ENCODE measurements at regions not wholly inside any gene's neighbourhood (a gene's known extent, or its start where the extent isn't known, plus 50 kb on each side); places are given as distances from the start of the nearest gene placed in this dataset.

DNA sequence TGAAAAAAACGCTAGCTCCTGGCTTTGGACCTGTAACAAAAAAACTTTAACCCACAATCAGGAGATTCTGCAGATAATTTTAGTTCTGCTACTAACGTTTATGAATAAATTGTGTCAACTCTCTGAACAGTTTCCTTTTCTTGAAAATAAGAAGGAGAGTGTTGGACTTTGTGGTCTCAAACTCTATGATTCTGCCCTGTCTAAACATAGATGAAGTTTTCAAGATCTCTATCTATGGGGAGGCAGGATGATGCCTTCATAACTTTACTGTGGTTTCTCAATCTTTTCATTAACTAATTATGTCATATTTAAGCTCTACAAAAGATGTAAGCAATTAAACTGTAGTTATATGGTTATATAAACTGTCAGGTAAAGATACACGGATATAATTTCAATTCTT, 162.0 kb downstream of the REEP3 start:
- H3K4me3 ChIP-seq (ENCODE audit: low read length), result no peak overlapping the region
- TF ChIP-seq EZH2 (optimal IDR thresholded peaks at IDR 0.05; ENCODE audit: low read depth, low read length), result no peak
- no peak for TF ChIP-seq EZH2phosphoT487 (IDR thresholded peaks at IDR 0.05; ENCODE audit: low read length)
- TF ChIP-seq, protein P1, sequence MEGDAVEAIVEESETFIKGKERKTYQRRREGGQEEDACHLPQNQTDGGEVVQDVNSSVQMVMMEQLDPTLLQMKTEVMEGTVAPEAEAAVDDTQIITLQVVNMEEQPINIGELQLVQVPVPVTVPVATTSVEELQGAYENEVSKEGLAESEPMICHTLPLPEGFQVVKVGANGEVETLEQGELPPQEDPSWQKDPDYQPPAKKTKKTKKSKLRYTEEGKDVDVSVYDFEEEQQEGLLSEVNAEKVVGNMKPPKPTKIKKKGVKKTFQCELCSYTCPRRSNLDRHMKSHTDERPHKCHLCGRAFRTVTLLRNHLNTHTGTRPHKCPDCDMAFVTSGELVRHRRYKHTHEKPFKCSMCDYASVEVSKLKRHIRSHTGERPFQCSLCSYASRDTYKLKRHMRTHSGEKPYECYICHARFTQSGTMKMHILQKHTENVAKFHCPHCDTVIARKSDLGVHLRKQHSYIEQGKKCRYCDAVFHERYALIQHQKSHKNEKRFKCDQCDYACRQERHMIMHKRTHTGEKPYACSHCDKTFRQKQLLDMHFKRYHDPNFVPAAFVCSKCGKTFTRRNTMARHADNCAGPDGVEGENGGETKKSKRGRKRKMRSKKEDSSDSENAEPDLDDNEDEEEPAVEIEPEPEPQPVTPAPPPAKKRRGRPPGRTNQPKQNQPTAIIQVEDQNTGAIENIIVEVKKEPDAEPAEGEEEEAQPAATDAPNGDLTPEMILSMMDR (IDR thresholded peaks at IDR 0.05; ENCODE audit: low read length), result no peak
- H3K4me2 ChIP-seq (ENCODE audit: low read depth, low read length), result no peak overlapping the region
- H3K9ac ChIP-seq (ENCODE audit: low read length), result no peak overlapping the region
- no peak for DNase-seq
- no peaks in the 10 kb centered on the region for H3K9me2 ChIP-seq (replicated peaks; ENCODE audit: insufficient read depth, low read length)
- H3K4me1 ChIP-seq (ENCODE audit: low read length), result no peaks in the 10 kb centered on the region
- no peaks in the 10 kb centered on the region for H3K79me2 ChIP-seq (ENCODE audit: low read length)
- H2AFZ ChIP-seq (ENCODE audit: low read length), result no peak overlapping the region
- no peaks in the 10 kb centered on the region for H3K27me3 ChIP-seq (replicated peaks; ENCODE audit: insufficient read depth, low read length)
- no peaks in the 10 kb centered on the region for H3K9me3 ChIP-seq (replicated peaks; ENCODE audit: insufficient read depth, low read length)
- H3F3A ChIP-seq (ENCODE audit: insufficient read depth, low read length), result no peaks in the 10 kb centered on the region
- H4K20me1 ChIP-seq (ENCODE audit: insufficient read depth, low read length), result no peaks in the 10 kb centered on the region
- H3K36me3 ChIP-seq (replicated peaks; ENCODE audit: insufficient read depth, low read length), result no peaks in the 10 kb centered on the region
- H3K27ac ChIP-seq (ENCODE audit: low read length), result no peak overlapping the region

DNA sequence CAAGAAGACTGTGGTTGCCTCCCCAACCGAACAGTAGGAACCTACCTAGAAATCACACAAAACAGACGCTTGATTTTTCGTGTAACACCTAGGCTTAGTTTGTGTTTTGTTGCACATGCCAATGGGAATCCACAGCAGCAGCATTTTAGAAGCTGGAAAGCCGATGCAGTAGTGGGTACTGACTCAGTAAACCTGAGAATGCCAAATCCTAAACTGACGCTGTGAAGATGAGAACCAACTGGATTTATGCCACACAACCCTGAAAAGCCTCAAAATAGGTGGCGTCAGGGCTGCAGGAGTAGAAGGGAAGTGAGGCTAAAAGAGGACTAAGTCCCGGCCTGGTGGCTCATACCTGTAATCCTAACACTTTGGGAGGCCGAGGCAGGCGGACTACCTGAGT, 162.5 kb downstream of the REEP3 start:
- no peak overlapping the region for H3K4me2 ChIP-seq (ENCODE audit: low read depth, low read length)
- no peak overlapping the region for H3K4me3 ChIP-seq (ENCODE audit: low read length)
- no peak overlapping the region for H3K9ac ChIP-seq (ENCODE audit: low read length)
- no peak for DNase-seq
- H3K79me2 ChIP-seq (ENCODE audit: low read length), result no peaks in the 10 kb centered on the region
- no peaks in the 10 kb centered on the region for H3K9me2 ChIP-seq (replicated peaks; ENCODE audit: insufficient read depth, low read length)
- H3K27me3 ChIP-seq (replicated peaks; ENCODE audit: insufficient read depth, low read length), result no peaks in the 10 kb centered on the region
- H3F3A ChIP-seq (ENCODE audit: insufficient read depth, low read length), result no peaks in the 10 kb centered on the region
- TF ChIP-seq EZH2 (optimal IDR thresholded peaks at IDR 0.05; ENCODE audit: low read depth, low read length), result no peak
- no peak for TF ChIP-seq EZH2phosphoT487 (IDR thresholded peaks at IDR 0.05; ENCODE audit: low read length)
- TF ChIP-seq, protein P1 (IDR thresholded peaks at IDR 0.05; ENCODE audit: low read length), result no peak
- no peaks in the 10 kb centered on the region for H3K9me3 ChIP-seq (replicated peaks; ENCODE audit: insufficient read depth, low read length)
- H3K4me1 ChIP-seq (ENCODE audit: low read length), result no peaks in the 10 kb centered on the region
- H4K20me1 ChIP-seq (ENCODE audit: insufficient read depth, low read length), result no peaks in the 10 kb centered on the region
- H3K27ac ChIP-seq (ENCODE audit: low read length), result no peak overlapping the region
- H3K36me3 ChIP-seq (replicated peaks; ENCODE audit: insufficient read depth, low read length), result no peaks in the 10 kb centered on the region
- no peak overlapping the region for H2AFZ ChIP-seq (ENCODE audit: low read length)

DNA sequence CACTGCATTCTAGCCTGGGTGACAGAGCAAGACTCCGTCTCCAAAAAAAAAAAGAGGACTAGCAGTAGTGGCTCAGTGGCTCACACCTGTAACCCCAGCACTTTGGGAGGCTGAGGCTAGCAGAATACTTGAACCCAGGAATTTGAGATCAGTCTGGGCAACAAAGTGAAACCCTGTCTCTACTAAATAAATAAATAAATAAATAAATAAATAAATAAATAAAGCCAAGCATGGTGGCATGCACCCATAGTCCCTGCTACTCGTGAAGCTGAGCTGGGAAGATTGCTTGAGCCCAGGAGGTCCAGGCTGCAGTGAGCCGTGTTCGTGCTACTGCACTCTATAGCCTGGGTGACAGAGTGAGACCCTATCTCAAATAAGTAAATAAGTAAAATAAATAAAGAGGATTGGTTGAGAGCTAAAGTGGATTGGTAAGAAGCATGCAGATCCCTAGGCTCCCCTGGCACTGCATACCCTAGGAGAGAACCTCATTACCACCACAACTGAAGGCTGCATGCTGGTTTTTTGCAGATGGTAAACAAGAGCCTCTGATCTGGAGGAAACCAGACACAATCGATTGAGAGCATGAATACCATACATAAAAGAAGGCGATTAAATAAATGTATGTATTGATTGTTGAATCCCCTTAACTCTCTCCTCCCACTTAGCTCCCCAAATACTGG, 163.2 kb downstream of the REEP3 start:
- no peaks in the 10 kb centered on the region for H3K4me1 ChIP-seq (ENCODE audit: low read length)
- H3K9me3 ChIP-seq (replicated peaks; ENCODE audit: insufficient read depth, low read length), result no peaks in the 10 kb centered on the region
- H3K79me2 ChIP-seq (ENCODE audit: low read length), result no peaks in the 10 kb centered on the region
- H3K27me3 ChIP-seq (replicated peaks; ENCODE audit: insufficient read depth, low read length), result no peaks in the 10 kb centered on the region
- H3K27ac ChIP-seq (ENCODE audit: low read length), result no peak overlapping the region
- H3K36me3 ChIP-seq (replicated peaks; ENCODE audit: insufficient read depth, low read length), result no peaks in the 10 kb centered on the region
- no peak overlapping the region for H3K4me3 ChIP-seq (ENCODE audit: low read length)
- no peaks in the 10 kb centered on the region for H4K20me1 ChIP-seq (ENCODE audit: insufficient read depth, low read length)
- H2AFZ ChIP-seq (ENCODE audit: low read length), result no peak overlapping the region
- no peak overlapping the region for H3K9ac ChIP-seq (ENCODE audit: low read length)
- H3K4me2 ChIP-seq (ENCODE audit: low read depth, low read length), result no peak overlapping the region
- H3K9me2 ChIP-seq (replicated peaks; ENCODE audit: insufficient read depth, low read length), result no peaks in the 10 kb centered on the region
- no peak for DNase-seq
- no peaks in the 10 kb centered on the region for H3F3A ChIP-seq (ENCODE audit: insufficient read depth, low read length)
- TF ChIP-seq EZH2phosphoT487 (IDR thresholded peaks at IDR 0.05; ENCODE audit: low read length) (no peak), EZH2 (optimal IDR thresholded peaks at IDR 0.05; ENCODE audit: low read depth, low read length) (no peak)
- TF ChIP-seq, protein P1 (IDR thresholded peaks at IDR 0.05; ENCODE audit: low read length), result no peak

All from MM.1S (cell line).